ENCODE measurements at regions not wholly inside any gene's neighbourhood (a gene's known extent, or its start where the extent isn't known, plus 50 kb on each side); places are given as distances from the start of the nearest gene placed in this dataset.

GRCh38 chr16:11464241-11464640, 119.0 kb downstream of the RMI2 start:
- H3K36me3 ChIP-seq (ENCODE audit: control insufficient read depth in 2 of 2, insufficient read depth in 2 of 2, low read length in 1 of 2) = no peaks in the 10 kb centered on the region
- 44% methylated on average over 9 of the region's 9 CpGs for WGBS (ENCODE audit: insufficient coverage, insufficient replicate concordance, low lambda C conversion rate, missing lambda C conversion rate)
- FAIRE-seq = no peak
- H3K9ac ChIP-seq (ENCODE audit: control insufficient read depth, insufficient read depth, low read length) = no peak overlapping the region
- no peaks in the 10 kb centered on the region for H4K20me1 ChIP-seq (ENCODE audit: control insufficient read depth, insufficient read depth)
- POLR2A ChIA-PET = no interaction called here
- intact Hi-C loops (cut with micrococcal nuclease; ENCODE audit: unreplicated experiment) (no loop called here), in situ Hi-C loops (cut with MboI) (no loop called here)
- no peak overlapping the region for H3K27ac ChIP-seq (ENCODE audit: control insufficient read depth, insufficient read depth)
- no peak overlapping the region for H3K4me2 ChIP-seq (ENCODE audit: control insufficient read depth, insufficient read depth)
- SMC1A ChIA-PET (ENCODE audit: uncharacterized antibody, unreplicated experiment) = no interaction called here
- H3K9me3 ChIP-seq (replicated peaks; ENCODE audit: control insufficient read depth, insufficient read depth, low read length) = no peaks in the 10 kb centered on the region
- no peak for DNase-seq (ENCODE audit: low read depth, low spot score)
- CTCF ChIA-PET = interaction anchor here (0.8 kb wide), 1 partner anchor 68 kb away, joined by 4 read pairs; no protein-coding TSS in a partner anchor
- H3K27me3 ChIP-seq (replicated peaks in 1 of 2; ENCODE audit: control insufficient read depth in 2 of 2, insufficient read depth in 2 of 2, low read length in 1 of 2) = no peaks in the 10 kb centered on the region
- RAD21 ChIA-PET (ENCODE audit: unreplicated experiment) = no interaction called here
- no peak overlapping the region for H3K4me3 ChIP-seq
- H3K4me1 ChIP-seq (ENCODE audit: control insufficient read depth, insufficient read depth, low read length) = no peaks in the 10 kb centered on the region
- H2AFZ ChIP-seq (ENCODE audit: control insufficient read depth, low read depth, low read length) = no peak overlapping the region
- no peaks in the 10 kb centered on the region for H3K79me2 ChIP-seq (ENCODE audit: control insufficient read depth, insufficient read depth, low read length)
- no peak for ATAC-seq
- no TSS peak for BruUV-seq (replicated peaks)
- TF ChIP-seq IRF5 (IDR thresholded peaks at IDR 0.05; ENCODE audit: borderline replicate concordance) = no peak
- TF ChIP-seq E2F4 (IDR thresholded peaks at IDR 0.05; ENCODE audit: low read depth, low read length) = no peak
- TF ChIP-seq SMARCA5 (IDR thresholded peaks at IDR 0.05) = no peak
- no peak for TF ChIP-seq ZNF622 (IDR thresholded peaks at IDR 0.05)
- no peak for TF ChIP-seq SP1 (IDR thresholded peaks at IDR 0.05; ENCODE audit: low read depth, low read length)
- no peak for TF ChIP-seq NBN (IDR thresholded peaks at IDR 0.05)
- no peak for TF ChIP-seq HSF1 (IDR thresholded peaks at IDR 0.05; ENCODE audit: low read depth, low read length)
- no peak for TF ChIP-seq MTA2 (IDR thresholded peaks at IDR 0.05; ENCODE audit: low read depth)
- no peak for TF ChIP-seq SIN3A (IDR thresholded peaks at IDR 0.05; ENCODE audit: low read depth, low read length)
- TF ChIP-seq TCF7 (IDR thresholded peaks at IDR 0.05; ENCODE audit: borderline replicate concordance) = no peak
- no peak for TF ChIP-seq BCL11A (IDR thresholded peaks at IDR 0.05; ENCODE audit: low read depth, low read length)
- TF ChIP-seq RUNX3 (IDR thresholded peaks at IDR 0.05; ENCODE audit: low read length) = no peak
- TF ChIP-seq BCL3 (IDR thresholded peaks at IDR 0.05; ENCODE audit: borderline replicate concordance, insufficient read depth, low read depth, low read length, poor library complexity, severe bottlenecking) = no peak
- no peak for TF ChIP-seq ZBED1 (IDR thresholded peaks at IDR 0.05; ENCODE audit: borderline replicate concordance)
- TF ChIP-seq ATF3 (IDR thresholded peaks at IDR 0.05; ENCODE audit: borderline replicate concordance, extremely low read depth, low read depth, low read length) = no peak
- no peak for TF ChIP-seq CBX3 (IDR thresholded peaks at IDR 0.05; ENCODE audit: borderline replicate concordance, low read depth)
- no peak for TF ChIP-seq BCLAF1 (IDR thresholded peaks at IDR 0.05)
- no peak for TF ChIP-seq IKZF1 (conservative IDR thresholded peaks at IDR 0.05)
- TF ChIP-seq FOS (IDR thresholded peaks at IDR 0.05; ENCODE audit: borderline replicate concordance, extremely low read depth, insufficient read length) = no peak

All from GM12878 (cell line).